Trophoblast cell (in vitro differentiated cells and primary cell): ENCODE measurements at regions not wholly inside any gene's neighbourhood (a gene's known extent, or its start where the extent isn't known, plus 50 kb on each side); places are given as distances from the start of the nearest gene placed in this dataset.

Source experiments
- DNase-seq, 2 donors: peaks; one replicate each; pipeline ENCODE4 v3.0.0-alpha.2; 2016
- H2AFZ ChIP-seq: 2 replicates; pipeline ENCODE4 v1.6.1; 2013; ENCODE audit warnings: low read length, moderate library complexity, mild to moderate bottlenecking; ENCODE audit not compliant: insufficient read depth, poor library complexity
- H2AK5ac ChIP-seq: 2 replicates; pipeline ENCODE4 v1.6.1; 2013; ENCODE audit warnings: mild to moderate bottlenecking, low read length
- H2BK120ac ChIP-seq: 2 replicates; pipeline ENCODE4 v1.6.1; 2013; ENCODE audit warnings: low read length, mild to moderate bottlenecking, moderate library complexity; ENCODE audit not compliant: insufficient read depth, poor library complexity
- H2BK12ac ChIP-seq: 2 replicates; pipeline ENCODE4 v1.6.1; 2013; ENCODE audit warnings: mild to moderate bottlenecking, low read length, moderate library complexity
- H2BK5ac ChIP-seq: 2 replicates; pipeline ENCODE4 v1.6.1; 2013; ENCODE audit warnings: low read length, low read depth, moderate library complexity, mild to moderate bottlenecking; ENCODE audit not compliant: poor library complexity
- H3K14ac ChIP-seq: 2 replicates; pipeline ENCODE4 v1.6.1; 2013; ENCODE audit warnings: mild to moderate bottlenecking, low read length
- H3K18ac ChIP-seq: 2 replicates; pipeline ENCODE4 v1.6.1; 2013; ENCODE audit warnings: mild to moderate bottlenecking, low read length
- H3K23ac ChIP-seq: 2 replicates; pipeline ENCODE4 v1.6.1; 2013; ENCODE audit warnings: low read length
- H3K27ac ChIP-seq: 2 replicates; pipeline ENCODE4 v1.5.1; 2013; ENCODE audit warnings: low read depth, mild to moderate bottlenecking, inconsistent platforms, low read length, moderate library complexity
- H3K27me3 ChIP-seq: 2 replicates; pipeline ENCODE4 v1.6.1; 2013; ENCODE audit warnings: inconsistent platforms, mild to moderate bottlenecking, low read length, moderate library complexity; ENCODE audit not compliant: insufficient read depth
- H3K36me3 ChIP-seq, 2 experiments: 1 replicate in 1 of 2; 2 replicates in 1 of 2; pipeline ENCODE4 v1.6.1; 2013; ENCODE audit warnings: low read length in 2 of 2, mild to moderate bottlenecking in 2 of 2, moderate library complexity in 1 of 2; ENCODE audit not compliant: insufficient read depth in 2 of 2, control insufficient read depth in 1 of 2
- H3K4ac ChIP-seq: 2 replicates; pipeline ENCODE4 v1.6.1; 2013; ENCODE audit warnings: low read depth, mild to moderate bottlenecking, low read length, moderate library complexity
- H3K4me1 ChIP-seq, 2 experiments: 1 replicate in 1 of 2; 2 replicates in 1 of 2; pipeline ENCODE4 v1.6.1; 2013; ENCODE audit warnings: low read length in 2 of 2, mild to moderate bottlenecking in 2 of 2, moderate library complexity in 1 of 2; ENCODE audit not compliant: insufficient read depth in 2 of 2, control insufficient read depth in 1 of 2
- H3K4me2 ChIP-seq: 2 replicates; pipeline ENCODE4 v1.6.1; 2013; ENCODE audit warnings: inconsistent platforms, mild to moderate bottlenecking, low read length, moderate library complexity
- H3K4me3 ChIP-seq: 2 replicates; pipeline ENCODE4 v1.5.1; 2013; ENCODE audit warnings: mild to moderate bottlenecking, low read depth, low read length, inconsistent platforms
- H3K79me1 ChIP-seq: one replicate; pipeline ENCODE4 v1.6.1; 2013; ENCODE audit warnings: low read length
- H3K79me2 ChIP-seq: 2 replicates; pipeline ENCODE4 v1.6.1; 2013; ENCODE audit warnings: low read length, mild to moderate bottlenecking; ENCODE audit not compliant: control insufficient read depth, insufficient read depth, poor library complexity
- H3K9ac ChIP-seq: 2 replicates; pipeline ENCODE4 v1.6.1; 2013; ENCODE audit warnings: mild to moderate bottlenecking, low read length
- H3K9me3 ChIP-seq: 2 replicates; pipeline ENCODE4 v1.6.1; 2013; ENCODE audit warnings: low read depth, mild to moderate bottlenecking, control low read depth, inconsistent platforms, low read length; ENCODE audit not compliant: insufficient read depth
- H4K12ac ChIP-seq: 2 replicates; pipeline ENCODE4 v1.6.1; 2013; ENCODE audit warnings: low read depth, mild to moderate bottlenecking, low read length, moderate library complexity
- H4K8ac ChIP-seq: 2 replicates; pipeline ENCODE4 v1.6.1; 2013; ENCODE audit warnings: low read depth, mild to moderate bottlenecking, low read length, moderate library complexity
- H4K91ac ChIP-seq: one replicate; pipeline ENCODE4 v1.6.1; 2013; ENCODE audit warnings: low read depth, mild to moderate bottlenecking, low read length, moderate library complexity
- WGBS: extraction: QIAGEN DNeasy Blood & Tissue Kit; methylation state at CpG from one replicate; pipeline ENCODE4 v1.1.7; 2013; ENCODE audit warnings: missing lambda C conversion rate; ENCODE audit not compliant: insufficient read length, insufficient coverage; ENCODE audit errors: extremely low coverage; 5-methylcytosine and 5-hydroxymethylcytosine counted together

GRCh38 chr16:86775511-86775921, 197.2 kb downstream of the FOXL1 start:
- H3K27me3 ChIP-seq, result no peaks in the 10 kb centered on the region
- no peak overlapping the region for H3K9ac ChIP-seq
- no peaks in the 10 kb centered on the region for H3K79me1 ChIP-seq
- no peak overlapping the region for H3K27ac ChIP-seq
- H3K4me2 ChIP-seq, result no peak overlapping the region
- DNase-seq, result no peak
- no peak overlapping the region for H2BK5ac ChIP-seq
- H3K14ac ChIP-seq, result no peak overlapping the region
- H3K9me3 ChIP-seq, result no peaks in the 10 kb centered on the region
- no peak overlapping the region for H2BK12ac ChIP-seq
- no peak overlapping the region for H3K4ac ChIP-seq
- H2AFZ ChIP-seq, result no peak overlapping the region
- WGBS, result no CpG with 5 or more reads among the region's 14 CpGs
- no peak overlapping the region for H4K91ac ChIP-seq
- H3K4me1 ChIP-seq, result peaks cover 0 to 5% of the 10 kb centered on the region in 2 experiments
- no peak overlapping the region for H3K4me3 ChIP-seq
- H2AK5ac ChIP-seq, result no peak overlapping the region
- H4K8ac ChIP-seq, result no peak overlapping the region
- no peak overlapping the region for H3K23ac ChIP-seq
- H3K18ac ChIP-seq, result no peak overlapping the region
- H4K12ac ChIP-seq, result no peak overlapping the region
- H2BK120ac ChIP-seq, result no peak overlapping the region
- H3K36me3 ChIP-seq, result no peaks in the 10 kb centered on the region
- no peaks in the 10 kb centered on the region for H3K79me2 ChIP-seq

- no peak overlapping the region for H3K4me3 ChIP-seq
- H2AK5ac ChIP-seq, result no peak overlapping the region
- H3K79me2 ChIP-seq, result no peaks in the 10 kb centered on the region
- H4K91ac ChIP-seq, result no peak overlapping the region
- H3K9me3 ChIP-seq, result no peaks in the 10 kb centered on the region
- H3K79me1 ChIP-seq, result no peaks in the 10 kb centered on the region
- no CpG with 5 or more reads among the region's 4 CpGs for WGBS
- DNase-seq, result no peak
- no peak overlapping the region for H3K23ac ChIP-seq
- no peak overlapping the region for H2BK5ac ChIP-seq
- no peak overlapping the region for H3K9ac ChIP-seq
- H2BK120ac ChIP-seq, result no peak overlapping the region
- no peak overlapping the region for H3K4ac ChIP-seq
- no peak overlapping the region for H4K12ac ChIP-seq
- H3K36me3 ChIP-seq, result no peaks in the 10 kb centered on the region
- H3K18ac ChIP-seq, result no peak overlapping the region
- no peak overlapping the region for H4K8ac ChIP-seq
- no peak overlapping the region for H2BK12ac ChIP-seq
- H3K14ac ChIP-seq, result no peak overlapping the region
- no peak overlapping the region for H3K27ac ChIP-seq
- no peak overlapping the region for H3K4me2 ChIP-seq
- H2AFZ ChIP-seq, result no peak overlapping the region
- peaks cover 0 to 5% of the 10 kb centered on the region in 2 experiments for H3K4me1 ChIP-seq
- H3K27me3 ChIP-seq, result no peaks in the 10 kb centered on the region
Measured at GRCh38 chr16:86777381-86777946, 199.1 kb downstream of the FOXL1 start.

GRCh38 chr16:86778108-86778745, 199.9 kb downstream of the FOXL1 start:
- Histone ChIP-seq H3K4me3 (no peak overlapping the region), H3K18ac (no peak overlapping the region), H4K91ac (no peak overlapping the region), H3K79me1 (no peaks in the 10 kb centered on the region), H2AK5ac (no peak overlapping the region), H3K9ac (no peak overlapping the region), H3K23ac (no peak overlapping the region), H2AFZ (no peak overlapping the region), H3K36me3 (no peaks in the 10 kb centered on the region), H3K14ac (no peak overlapping the region), H2BK120ac (no peak overlapping the region), H2BK12ac (no peak overlapping the region), H3K4me1 (no peaks in the 10 kb centered on the region), H3K27me3 (no peaks in the 10 kb centered on the region), H3K9me3 (no peaks in the 10 kb centered on the region), H3K4me2 (no peak overlapping the region), H3K27ac (no peak overlapping the region), H4K12ac (no peak overlapping the region), H2BK5ac (no peak overlapping the region), H4K8ac (no peak overlapping the region), H3K4ac (no peak overlapping the region), H3K79me2 (no peaks in the 10 kb centered on the region)
- no CpG with 5 or more reads among the region's 13 CpGs for WGBS
- no peak for DNase-seq

GRCh38 chr16:86778978-86779377, 200.6 kb downstream of the FOXL1 start:
- Histone ChIP-seq H3K9me3 (no peaks in the 10 kb centered on the region), H3K4me2 (no peak overlapping the region), H2BK12ac (no peak overlapping the region), H4K8ac (no peak overlapping the region), H3K27me3 (no peaks in the 10 kb centered on the region), H2AFZ (no peak overlapping the region), H3K14ac (no peak overlapping the region), H3K23ac (no peak overlapping the region), H3K9ac (no peak overlapping the region), H3K27ac (no peak overlapping the region), H2BK5ac (no peak overlapping the region), H3K4ac (no peak overlapping the region), H3K36me3 (no peaks in the 10 kb centered on the region), H3K79me1 (no peaks in the 10 kb centered on the region), H4K91ac (no peak overlapping the region), H3K4me3 (peak overlapping the region; percentile 39), H3K18ac (no peak overlapping the region), H4K12ac (no peak overlapping the region), H3K79me2 (no peaks in the 10 kb centered on the region), H2AK5ac (no peak overlapping the region), H3K4me1 (no peaks in the 10 kb centered on the region), H2BK120ac (no peak overlapping the region)
- WGBS, result 100% methylated on average over 1 of the region's 9 CpGs
- DNase-seq, result no peak
